ENCODE measurements at regions not wholly inside any gene's neighbourhood (a gene's known extent, or its start where the extent isn't known, plus 50 kb on each side); places are given as distances from the start of the nearest gene placed in this dataset.

GRCh38 chrX:121579016-121579760, 531.8 kb downstream of the GLUD2 start:
- TF ChIP-seq CTCF (IDR thresholded peaks at IDR 0.05) (no peak), POLR2A (IDR thresholded peaks at IDR 0.05) (no peak), POLR2AphosphoS5 (IDR thresholded peaks at IDR 0.05) (no peak), EP300 (IDR thresholded peaks at IDR 0.05) (no peak)
